HCT116 (cell line): ENCODE measurements at regions not wholly inside any gene's neighbourhood (a gene's known extent, or its start where the extent isn't known, plus 50 kb on each side); places are given as distances from the start of the nearest gene placed in this dataset.

Experiments
- CEBPB ChIP-seq: IDR thresholded peaks from 2 replicates; pipeline ENCODE4 v1.6.1; 2012; ENCODE audit warnings: low read depth
- CTCF ChIP-seq, 3 experiments: fragments of 200-600 bp in 1 of 3; sonication (generic) in 1 of 3; IDR thresholded peaks in 2 of 3; conservative IDR thresholded peaks in 1 of 3; 2 replicates each; pipeline ENCODE4 v1.5.1; 2012 to 2017; ENCODE audit warnings: low read depth in 2 of 3, low read length in 2 of 3, antibody characterized with exemption in 1 of 3, borderline replicate concordance in 1 of 3, control low read depth in 1 of 3, mild to moderate bottlenecking in 1 of 3, mixed read lengths in 1 of 3, mixed run types in 1 of 3, moderate library complexity in 1 of 3; ENCODE audit not compliant: insufficient read depth in 1 of 3
- EZH2 ChIP-seq: fragments of 200-600 bp; sonication (generic); IDR thresholded peaks from 2 replicates; pipeline ENCODE4 v1.6.1; 2017; ENCODE audit warnings: antibody characterized with exemption, mixed run types
- FOSL1 ChIP-seq: IDR thresholded peaks from 2 replicates; pipeline ENCODE4 v1.6.1; 2012; ENCODE audit warnings: low read depth
- JUND ChIP-seq: IDR thresholded peaks from 2 replicates; pipeline ENCODE4 v1.6.1; 2012
- MAX ChIP-seq: IDR thresholded peaks from 2 replicates; pipeline ENCODE4 v1.6.1; 2012
- POLR2A ChIP-seq: IDR thresholded peaks from 2 replicates; pipeline ENCODE4 v1.7.0; 2011; ENCODE audit warnings: borderline replicate concordance; ENCODE audit not compliant: insufficient read depth, insufficient read length; ENCODE audit errors: extremely low read depth
- REST ChIP-seq: IDR thresholded peaks from 2 replicates; pipeline ENCODE4 v1.6.1; 2012; ENCODE audit warnings: low read depth
- SRF ChIP-seq: IDR thresholded peaks from 2 replicates; pipeline ENCODE4 v1.6.1; 2012; ENCODE audit warnings: low read depth
- TCF7L2 ChIP-seq: IDR thresholded peaks from 2 replicates; pipeline ENCODE4 v1.7.0; 2011; ENCODE audit warnings: borderline replicate concordance, inconsistent platforms; ENCODE audit not compliant: insufficient read depth, insufficient read length; ENCODE audit errors: extremely low read depth
- YY1 ChIP-seq: IDR thresholded peaks from 2 replicates; pipeline ENCODE4 v1.6.1; 2011; ENCODE audit warnings: low read length, low read depth, moderate library complexity, mild to moderate bottlenecking; ENCODE audit not compliant: insufficient replicate concordance; ENCODE audit errors: extremely low read depth
- ZFX ChIP-seq: fragments of 450-650 bp; IDR thresholded peaks from 2 replicates; pipeline ENCODE4 v1.6.1; 2017
- ZNF274 ChIP-seq: fragments of 200-500 bp; sonication (Bioruptor generic); IDR thresholded peaks from 2 replicates; pipeline ENCODE4 v1.6.1; 2014; ENCODE audit warnings: mild to moderate bottlenecking, low read depth, low read length, inconsistent platforms
- TF ChIP-seq, protein P1 (sequence below): IDR thresholded peaks from 2 replicates; pipeline ENCODE4 v1.6.1; 2011; ENCODE audit warnings: mild to moderate bottlenecking, low read length, moderate library complexity; ENCODE audit not compliant: insufficient replicate concordance; ENCODE audit errors: extremely low read depth

- TF ChIP-seq FOSL1: no peak
- no peak for TF ChIP-seq CTCF (IDR thresholded peaks at IDR 0.05 in 2 of 3, conservative IDR thresholded peaks at IDR 0.05 in 1 of 3; ENCODE audit: borderline replicate concordance in 1 of 3, insufficient read depth in 1 of 3, low read depth in 2 of 3, low read length in 2 of 3)
- no peak for TF ChIP-seq REST
- no peak for TF ChIP-seq YY1
- TF ChIP-seq POLR2A: no peak
- no peak for TF ChIP-seq JUND
- no peak for TF ChIP-seq EZH2
- TF ChIP-seq, protein P1, sequence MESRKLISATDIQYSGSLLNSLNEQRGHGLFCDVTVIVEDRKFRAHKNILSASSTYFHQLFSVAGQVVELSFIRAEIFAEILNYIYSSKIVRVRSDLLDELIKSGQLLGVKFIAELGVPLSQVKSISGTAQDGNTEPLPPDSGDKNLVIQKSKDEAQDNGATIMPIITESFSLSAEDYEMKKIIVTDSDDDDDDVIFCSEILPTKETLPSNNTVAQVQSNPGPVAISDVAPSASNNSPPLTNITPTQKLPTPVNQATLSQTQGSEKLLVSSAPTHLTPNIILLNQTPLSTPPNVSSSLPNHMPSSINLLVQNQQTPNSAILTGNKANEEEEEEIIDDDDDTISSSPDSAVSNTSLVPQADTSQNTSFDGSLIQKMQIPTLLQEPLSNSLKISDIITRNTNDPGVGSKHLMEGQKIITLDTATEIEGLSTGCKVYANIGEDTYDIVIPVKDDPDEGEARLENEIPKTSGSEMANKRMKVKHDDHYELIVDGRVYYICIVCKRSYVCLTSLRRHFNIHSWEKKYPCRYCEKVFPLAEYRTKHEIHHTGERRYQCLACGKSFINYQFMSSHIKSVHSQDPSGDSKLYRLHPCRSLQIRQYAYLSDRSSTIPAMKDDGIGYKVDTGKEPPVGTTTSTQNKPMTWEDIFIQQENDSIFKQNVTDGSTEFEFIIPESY: no peak
- no peak for TF ChIP-seq SRF
- no peak for TF ChIP-seq ZNF274
- no peak for TF ChIP-seq ZFX
- no peak for TF ChIP-seq TCF7L2
- no peak for TF ChIP-seq CEBPB
- TF ChIP-seq MAX: no peak
Measured at GRCh38 chr7:16261654-16262053, 159.7 kb downstream of the CRPPA start.
